ENCODE measurements at regions not wholly inside any gene's neighbourhood (a gene's known extent, or its start where the extent isn't known, plus 50 kb on each side); places are given as distances from the start of the nearest gene placed in this dataset.
"Not testable (repeated sequence)": the region's sequence is repeated elsewhere in the genome, so short reads cannot be mapped to it uniquely, and the experiment has no call there.

- Histone ChIP-seq H3K27me3 (ENCODE audit: control insufficient read depth in 4 of 4, insufficient read depth in 4 of 4, low read length in 3 of 4) (no peaks in the 10 kb centered on the region), H3K36me3 (ENCODE audit: control insufficient read depth in 4 of 4, insufficient read depth in 3 of 4, low read depth in 1 of 4, low read length in 3 of 4) (no peaks in the 10 kb centered on the region), H3K4me1 (ENCODE audit: control insufficient read depth in 4 of 4, insufficient read depth in 4 of 4, low read length in 3 of 4) (no peaks in the 10 kb centered on the region), H3K4me3 (ENCODE audit: low read depth in 1 of 3, low read length in 3 of 3) (no peak overlapping the region), H3K9ac (ENCODE audit: low read depth in 1 of 2, low read length in 2 of 2) (no peak overlapping the region), H3K27ac (ENCODE audit: low read depth in 1 of 2, low read length in 2 of 2) (no peak overlapping the region), H3K9me3 (ENCODE audit: control insufficient read depth in 4 of 4, low read length in 3 of 4) (no peaks in the 10 kb centered on the region)
- TF ChIP-seq JUND (IDR thresholded peaks at IDR 0.05) (no peak), EGR1 (IDR thresholded peaks at IDR 0.05; ENCODE audit: low read depth in 2 of 2) (no peak), ZBTB33 (IDR thresholded peaks at IDR 0.05) (no peak), MAX (IDR thresholded peaks at IDR 0.05) (no peak), CTCF (IDR thresholded peaks at IDR 0.05; ENCODE audit: low read depth, low read length, missing input control) (no peak), ATF3 (IDR thresholded peaks at IDR 0.05) (no peak), REST (IDR thresholded peaks at IDR 0.05) (no peak), FOXA1 (IDR thresholded peaks at IDR 0.05) (no peak), NR2F2 (IDR thresholded peaks at IDR 0.05) (no peak), RXRA (IDR thresholded peaks at IDR 0.05) (no peak)
- no peak for DNase-seq (ENCODE audit: low spot score)
- 70% methylated on average over 2 of the region's 2 CpGs for WGBS
Observed at GRCh38 chr3:107001635-107002034, 375.6 kb upstream of the CCDC54 start.

GRCh38 chr3:107005352-107005751 lies 371.9 kb upstream of the CCDC54 start:
- not testable (repeated sequence) for H3K9me3 ChIP-seq (ENCODE audit: control insufficient read depth in 4 of 4, low read length in 3 of 4); H3K27ac ChIP-seq (ENCODE audit: low read depth in 1 of 2, low read length in 2 of 2); H3K27me3 ChIP-seq (ENCODE audit: control insufficient read depth in 4 of 4, insufficient read depth in 4 of 4, low read length in 3 of 4); H3K36me3 ChIP-seq (ENCODE audit: control insufficient read depth in 4 of 4, insufficient read depth in 3 of 4, low read depth in 1 of 4, low read length in 3 of 4); H3K4me3 ChIP-seq (ENCODE audit: low read depth in 1 of 3, low read length in 3 of 3); H3K4me1 ChIP-seq (ENCODE audit: control insufficient read depth in 4 of 4, insufficient read depth in 4 of 4, low read length in 3 of 4); DNase-seq (ENCODE audit: low spot score); H3K9ac ChIP-seq (ENCODE audit: low read depth in 1 of 2, low read length in 2 of 2)
- 52% methylated on average over 4 of the region's 4 CpGs for WGBS

- H3K36me3 ChIP-seq (ENCODE audit: control insufficient read depth in 4 of 4, insufficient read depth in 3 of 4, low read depth in 1 of 4, low read length in 3 of 4) = no peaks in the 10 kb centered on the region
- H3K27me3 ChIP-seq (ENCODE audit: control insufficient read depth in 4 of 4, insufficient read depth in 4 of 4, low read length in 3 of 4) = no peaks in the 10 kb centered on the region
- H3K9ac ChIP-seq (ENCODE audit: low read depth in 1 of 2, low read length in 2 of 2) = no peak overlapping the region
- no peaks in the 10 kb centered on the region for H3K4me1 ChIP-seq (ENCODE audit: control insufficient read depth in 4 of 4, insufficient read depth in 4 of 4, low read length in 3 of 4)
- H3K9me3 ChIP-seq (ENCODE audit: control insufficient read depth in 4 of 4, low read length in 3 of 4) = no peaks in the 10 kb centered on the region
- DNase-seq (ENCODE audit: low spot score) = no peak
- WGBS = 76% methylated on average over 1 of the region's 1 CpG
- no peak overlapping the region for H3K4me3 ChIP-seq (ENCODE audit: low read depth in 1 of 3, low read length in 3 of 3)
- H3K27ac ChIP-seq (ENCODE audit: low read depth in 1 of 2, low read length in 2 of 2) = no peak overlapping the region
- no peak for TF ChIP-seq MAX (IDR thresholded peaks at IDR 0.05)
- TF ChIP-seq RXRA (IDR thresholded peaks at IDR 0.05) = no peak
- TF ChIP-seq ATF3 (IDR thresholded peaks at IDR 0.05) = no peak
- no peak for TF ChIP-seq NR2F2 (IDR thresholded peaks at IDR 0.05)
- no peak for TF ChIP-seq FOXA1 (IDR thresholded peaks at IDR 0.05)
- TF ChIP-seq REST (IDR thresholded peaks at IDR 0.05) = no peak
- TF ChIP-seq FOXA2 (IDR thresholded peaks at IDR 0.05) = no peak
- TF ChIP-seq ZBTB33 (IDR thresholded peaks at IDR 0.05) = no peak
- no peak for TF ChIP-seq SP1 (IDR thresholded peaks at IDR 0.05)
Observed at GRCh38 chr3:107008213-107008612, 369.0 kb upstream of the CCDC54 start.

Measured in liver (tissue), 8 donors.